ENCODE measurements at regions not wholly inside any gene's neighbourhood (a gene's known extent, or its start where the extent isn't known, plus 50 kb on each side); places are given as distances from the start of the nearest gene placed in this dataset.
"Not testable (repeated sequence)": the region's sequence is repeated elsewhere in the genome, so short reads cannot be mapped to it uniquely, and the experiment has no call there.

DNA sequence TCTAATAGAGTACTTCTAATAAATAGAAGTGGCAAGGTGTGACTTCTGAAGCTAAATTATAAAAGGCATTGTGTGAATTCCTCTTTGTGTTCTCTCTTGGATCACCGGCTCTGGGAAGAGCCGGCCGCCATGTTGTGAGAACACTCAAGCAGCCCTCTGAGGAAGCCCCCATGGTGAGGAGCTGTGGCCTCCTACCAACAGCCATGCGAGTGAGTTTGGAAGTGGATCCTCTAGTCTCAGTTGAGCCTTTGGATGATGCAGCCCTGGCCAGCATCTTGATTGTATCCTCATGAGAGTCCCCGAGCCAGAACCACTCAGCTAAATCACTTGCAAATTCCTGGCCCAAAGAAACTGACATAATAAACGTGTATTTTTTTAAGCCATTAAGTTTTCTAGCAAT lies 94.5 kb upstream of the CARD11 start:
- DNase-seq (ENCODE audit: low spot score): no peak

DNA sequence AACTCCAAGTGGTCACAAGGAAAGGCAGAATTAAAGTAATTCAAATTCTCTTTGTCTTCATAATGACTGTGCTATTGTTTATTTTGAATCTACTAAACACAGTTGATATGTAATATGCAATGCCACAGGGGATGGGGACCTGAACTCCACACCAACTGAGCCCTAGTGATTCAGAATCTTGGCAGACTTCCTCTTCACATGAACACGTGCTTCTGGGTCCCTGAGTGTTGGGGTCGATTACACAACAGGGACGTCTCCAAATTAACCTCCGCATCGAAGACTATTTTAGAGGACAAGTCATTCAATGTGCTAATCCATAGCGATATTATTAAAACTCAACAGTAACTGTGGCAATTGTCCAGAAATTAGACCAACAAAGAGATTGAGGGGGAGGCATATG lies 95.3 kb upstream of the CARD11 start:
- no peak for DNase-seq (ENCODE audit: low spot score)

DNA sequence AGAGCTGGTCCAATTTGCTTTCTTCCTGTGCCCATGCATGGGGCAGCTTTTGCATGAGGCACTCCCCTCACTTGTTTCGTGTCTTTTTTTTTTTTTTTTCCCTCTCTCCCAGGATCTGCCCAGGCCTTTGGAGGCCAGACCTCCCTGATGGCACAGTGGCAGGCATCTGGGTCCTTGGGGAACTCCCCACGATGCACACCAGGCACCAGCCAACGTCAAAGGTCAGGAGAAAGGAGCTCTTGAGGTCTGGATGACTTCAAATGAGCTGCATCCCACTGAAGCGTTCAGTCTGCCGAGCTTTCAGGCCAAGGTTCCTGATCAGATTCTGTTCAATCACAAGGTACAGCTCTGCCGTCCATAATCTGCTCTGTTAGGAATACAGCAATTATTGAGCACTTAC lies 97.2 kb upstream of the CARD11 start:
- no peak for DNase-seq (ENCODE audit: low spot score)

DNA sequence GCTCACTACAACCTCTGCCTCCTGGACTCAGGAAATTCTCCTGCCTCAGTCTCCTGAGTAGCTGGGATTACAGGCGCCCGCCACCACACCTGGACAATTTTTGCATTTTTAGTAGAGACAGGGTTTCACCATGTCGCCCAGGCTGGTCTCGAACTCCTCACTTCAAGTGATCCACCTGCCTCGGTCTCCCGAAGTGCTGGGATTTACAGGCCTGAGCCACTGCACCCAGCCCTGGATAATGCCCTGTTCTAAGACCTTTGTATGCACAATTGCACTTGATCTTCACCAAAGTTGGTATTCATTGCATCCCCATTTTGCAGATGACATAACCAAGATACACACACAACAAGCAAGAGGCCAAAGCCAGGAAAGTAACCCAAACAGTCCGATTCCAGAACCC lies 97.7 kb upstream of the CARD11 start:
- DNase-seq (ENCODE audit: low spot score): no peak

DNA sequence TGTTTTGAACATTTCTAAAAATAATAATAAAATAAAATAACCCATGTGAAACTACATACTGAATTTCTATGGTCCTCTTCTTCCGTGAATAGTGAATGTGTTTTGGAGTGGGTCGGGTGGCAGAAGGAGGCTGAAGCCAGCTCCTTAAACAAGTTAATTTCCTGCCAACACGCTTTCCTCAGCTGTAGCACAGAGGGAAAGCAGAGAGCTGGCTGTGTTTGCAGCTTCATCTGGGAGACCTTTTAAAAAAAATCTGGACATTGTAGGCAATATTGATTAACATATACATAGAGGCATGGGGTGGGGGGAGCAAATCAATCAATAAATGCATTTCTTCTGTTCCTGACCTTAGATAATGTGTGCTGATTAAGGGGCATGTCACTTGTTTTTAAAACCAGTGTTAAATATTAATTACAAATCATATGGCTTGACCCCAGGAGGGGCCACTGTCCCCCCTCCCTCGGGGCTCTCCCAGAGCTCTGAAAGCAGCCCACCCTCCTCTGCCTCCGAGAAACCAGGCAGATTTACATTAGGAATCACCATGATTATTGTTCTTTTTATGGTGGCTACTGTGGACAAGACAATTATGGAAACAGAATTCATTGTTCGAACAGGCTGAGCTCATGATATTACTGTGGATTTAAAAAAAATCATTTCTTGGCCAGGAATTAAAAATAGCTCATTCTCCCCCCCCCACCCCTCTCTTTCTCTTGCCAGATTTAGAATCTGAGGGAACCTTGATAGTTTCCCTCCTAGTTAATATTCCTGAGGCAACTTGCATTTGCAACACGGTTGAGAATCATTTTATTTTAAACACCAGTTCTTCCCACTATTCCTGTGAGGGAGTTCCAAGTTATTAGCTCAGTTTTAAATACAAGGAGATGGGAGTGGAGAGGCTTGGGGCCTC lies 100.5 kb upstream of the CARD11 start:
- DNase-seq (ENCODE audit: low spot score): no peak

DNA sequence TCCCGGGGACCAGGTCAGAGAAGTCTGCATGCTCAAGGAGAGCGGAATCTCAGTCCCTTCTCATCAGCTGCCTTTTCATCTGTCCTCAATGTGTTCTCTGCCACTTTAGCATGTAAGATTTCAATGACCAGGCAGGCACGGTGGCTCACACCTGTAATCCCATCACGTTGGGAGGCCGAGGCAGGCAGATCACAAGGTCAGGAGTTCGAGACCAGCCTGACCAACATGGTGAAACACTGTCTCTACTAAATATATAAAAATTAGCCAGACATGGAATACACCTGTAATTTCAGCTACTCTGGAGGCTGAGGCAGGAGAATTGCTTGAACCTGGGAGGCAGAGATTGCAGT lies 101.1 kb upstream of the CARD11 start:
- not testable (repeated sequence) for DNase-seq (ENCODE audit: low spot score)

DNA sequence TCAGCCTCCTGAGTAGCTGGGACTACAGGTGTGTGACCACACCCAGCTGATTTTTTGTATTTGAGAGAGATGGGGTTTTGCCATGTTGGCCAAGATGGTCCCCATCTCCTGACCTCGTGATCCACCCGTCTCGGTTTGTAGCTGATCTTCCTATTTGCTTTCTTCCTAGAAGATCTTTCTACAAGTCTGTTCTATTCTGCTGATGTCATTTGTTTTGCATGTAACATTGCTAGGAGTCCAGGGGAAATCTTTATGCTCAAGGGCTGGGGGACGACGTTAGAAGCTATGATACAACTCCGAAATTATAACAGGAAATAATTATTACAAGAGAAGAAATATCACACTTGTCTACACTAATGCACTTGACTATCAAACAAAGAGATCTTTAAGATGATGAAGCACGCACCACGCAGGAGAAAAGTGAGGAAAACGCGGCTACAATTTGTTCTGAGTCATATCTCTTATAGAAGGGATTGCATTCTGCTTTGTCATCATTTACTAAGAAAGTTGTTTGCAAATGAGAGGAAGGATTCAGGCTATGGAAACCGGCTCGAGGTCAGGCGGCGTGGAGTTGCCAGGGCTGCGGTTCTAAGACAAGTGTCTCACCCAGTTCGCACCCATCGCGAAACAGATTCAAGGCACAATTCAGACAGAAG lies 103.0 kb upstream of the CARD11 start:
- peak; percentile 16 for DNase-seq (ENCODE audit: low spot score)

DNA sequence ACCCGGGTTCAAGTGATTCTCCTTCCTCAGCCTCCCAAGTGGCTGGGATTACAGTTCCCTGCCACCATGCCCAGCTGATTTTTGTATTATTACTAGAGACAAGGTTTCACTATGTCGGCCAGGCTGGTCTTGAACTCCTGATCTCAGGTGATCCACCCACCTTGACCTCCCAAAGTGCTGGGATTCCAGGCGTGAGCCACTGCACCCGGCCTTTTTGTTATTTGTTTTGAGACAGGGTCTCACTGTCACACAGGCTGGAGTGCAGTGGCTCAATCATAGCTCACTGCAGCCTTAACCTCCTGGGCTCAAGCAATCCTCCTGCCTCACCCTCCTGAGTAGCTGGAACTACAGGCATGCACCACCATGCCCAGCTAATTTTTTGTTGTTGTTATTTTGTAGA lies 104.8 kb upstream of the CARD11 start:
- DNase-seq (ENCODE audit: low spot score): not testable (repeated sequence)

DNA sequence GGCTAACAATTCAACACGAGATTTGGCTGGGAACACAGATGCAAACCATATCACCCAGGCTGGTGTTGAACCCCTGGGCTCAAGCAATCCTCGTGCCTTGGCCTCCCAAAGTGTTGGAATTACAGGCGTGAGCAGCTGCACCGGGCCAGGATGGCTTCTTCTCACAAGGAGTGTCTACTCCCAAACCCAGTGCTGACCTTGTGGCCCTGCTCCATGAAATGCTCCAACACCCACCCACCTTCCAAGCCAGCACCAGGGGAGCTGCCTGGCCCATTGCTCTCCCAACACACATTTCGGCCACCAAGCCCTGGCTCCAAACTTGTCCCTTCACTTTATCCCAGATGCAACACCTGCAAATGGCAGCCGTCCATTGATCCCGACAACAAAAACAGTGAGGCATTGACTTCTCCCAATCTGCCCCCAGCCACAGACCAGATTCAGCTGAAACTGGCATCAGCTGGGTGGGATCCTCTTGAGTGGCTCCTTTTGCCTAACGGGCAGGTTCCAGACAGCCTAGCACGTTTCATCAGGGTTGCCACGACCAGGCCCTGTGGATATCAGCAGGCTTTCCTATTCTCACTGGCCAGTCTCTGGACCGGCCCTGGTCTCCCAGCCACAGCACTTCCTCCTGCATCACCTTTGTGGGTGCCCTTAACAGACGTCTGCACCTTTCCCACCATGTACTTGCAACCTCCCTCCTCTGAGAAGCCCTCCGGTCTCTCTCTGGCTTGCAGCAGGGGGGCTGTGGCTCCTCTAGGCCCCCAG lies 105.7 kb upstream of the CARD11 start:
- DNase-seq (ENCODE audit: low spot score): no peak

DNA sequence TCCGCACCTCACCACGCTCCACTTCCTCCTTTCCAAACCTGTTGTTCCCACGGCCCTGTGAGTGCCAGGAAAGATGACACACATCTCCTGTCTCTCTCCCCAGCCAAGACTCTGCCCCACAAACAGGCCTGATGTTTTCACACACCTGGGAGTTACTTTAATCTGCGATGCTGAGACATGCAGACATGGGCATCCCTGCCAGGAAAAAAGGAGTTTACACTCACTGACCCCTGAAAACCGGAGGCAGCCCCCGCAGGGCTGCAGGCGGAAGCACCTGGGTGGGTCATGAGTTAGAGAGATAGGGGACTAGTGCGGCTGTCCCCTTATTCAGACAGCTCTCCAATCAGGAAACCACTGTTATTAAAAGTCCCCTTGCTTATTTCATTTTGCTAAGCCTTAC lies 106.4 kb upstream of the CARD11 start:
- no peak for DNase-seq (ENCODE audit: low spot score)

DNA sequence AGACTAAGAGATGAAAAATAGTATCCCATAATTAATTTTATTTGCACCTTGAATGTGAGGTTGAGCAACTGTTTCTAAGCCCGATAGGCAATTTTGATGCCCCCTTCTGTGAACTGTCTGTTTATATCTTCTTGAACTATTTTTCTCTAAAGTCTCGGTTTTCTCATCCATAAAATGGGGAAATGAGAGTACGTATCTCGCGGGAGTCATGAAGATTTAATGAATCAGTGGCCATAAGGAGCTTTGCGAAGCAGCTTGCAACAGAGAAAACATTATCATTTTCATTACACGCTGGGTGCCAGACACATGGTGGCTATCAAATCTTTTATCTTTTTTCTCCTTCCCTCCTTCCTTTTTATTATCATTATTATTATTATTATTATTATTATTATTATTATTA lies 108.1 kb upstream of the CARD11 start:
- no peak for DNase-seq (ENCODE audit: low spot score)

DNA sequence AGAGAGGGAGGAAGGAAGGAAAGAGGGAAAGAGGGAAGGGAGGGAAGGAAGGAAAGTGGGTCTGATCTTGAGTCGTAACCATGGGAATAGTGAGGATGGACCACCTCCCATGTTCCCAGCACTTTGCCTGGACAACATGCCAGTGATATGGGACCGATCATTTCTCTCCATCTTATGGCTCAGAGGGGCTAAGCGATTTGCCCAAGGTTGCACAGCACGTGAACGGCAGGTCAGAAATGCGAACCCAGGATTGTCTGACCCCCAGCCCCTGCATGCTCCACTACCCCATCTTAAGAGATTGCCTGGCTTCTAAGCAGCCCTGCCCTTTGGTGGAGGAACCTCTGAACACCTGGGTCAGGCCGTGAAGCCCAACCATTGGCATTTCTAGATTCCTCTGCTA lies 109.0 kb upstream of the CARD11 start:
- DNase-seq (ENCODE audit: low spot score): no peak

DNA sequence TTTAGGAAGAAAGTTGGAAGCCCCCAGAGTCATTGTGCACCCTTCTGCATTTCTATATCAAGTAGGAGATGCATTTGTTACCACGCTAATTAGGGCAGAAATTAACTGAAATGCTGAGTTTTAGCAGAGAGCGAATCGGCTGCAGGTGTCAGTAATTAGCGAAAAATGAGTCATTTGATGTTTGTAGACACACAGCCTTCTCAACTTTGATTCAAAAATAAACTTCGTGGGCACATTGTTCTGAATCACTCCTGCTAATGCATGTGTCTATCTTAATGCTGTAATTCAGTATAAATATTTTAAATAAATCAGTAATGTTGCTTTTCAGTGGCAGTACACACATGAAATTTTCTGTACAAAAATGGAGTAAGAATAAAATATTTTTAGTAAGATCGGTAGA lies 109.5 kb upstream of the CARD11 start:
- DNase-seq (ENCODE audit: low spot score): peak; percentile 46

DNA sequence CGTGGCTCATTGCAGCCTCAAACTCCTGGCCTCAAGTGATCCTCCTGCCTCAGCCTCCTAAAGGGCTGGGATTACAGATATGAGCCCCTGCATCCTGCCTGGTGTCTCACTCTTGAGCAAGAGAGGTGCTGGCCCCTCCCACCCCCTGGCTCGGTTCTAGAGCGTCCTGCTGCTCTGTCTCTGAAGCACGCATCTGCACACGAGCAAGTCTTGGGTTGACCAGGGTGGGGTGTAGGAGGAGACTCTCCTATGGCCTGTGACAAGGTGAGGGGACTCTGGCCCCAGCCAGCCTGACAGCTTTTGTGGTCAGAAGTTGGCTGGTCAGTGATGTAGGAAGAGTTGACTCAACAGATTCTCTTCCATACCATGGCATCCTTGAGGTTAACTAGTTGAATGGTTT lies 110.7 kb upstream of the CARD11 start:
- no peak for DNase-seq (ENCODE audit: low spot score)

DNA sequence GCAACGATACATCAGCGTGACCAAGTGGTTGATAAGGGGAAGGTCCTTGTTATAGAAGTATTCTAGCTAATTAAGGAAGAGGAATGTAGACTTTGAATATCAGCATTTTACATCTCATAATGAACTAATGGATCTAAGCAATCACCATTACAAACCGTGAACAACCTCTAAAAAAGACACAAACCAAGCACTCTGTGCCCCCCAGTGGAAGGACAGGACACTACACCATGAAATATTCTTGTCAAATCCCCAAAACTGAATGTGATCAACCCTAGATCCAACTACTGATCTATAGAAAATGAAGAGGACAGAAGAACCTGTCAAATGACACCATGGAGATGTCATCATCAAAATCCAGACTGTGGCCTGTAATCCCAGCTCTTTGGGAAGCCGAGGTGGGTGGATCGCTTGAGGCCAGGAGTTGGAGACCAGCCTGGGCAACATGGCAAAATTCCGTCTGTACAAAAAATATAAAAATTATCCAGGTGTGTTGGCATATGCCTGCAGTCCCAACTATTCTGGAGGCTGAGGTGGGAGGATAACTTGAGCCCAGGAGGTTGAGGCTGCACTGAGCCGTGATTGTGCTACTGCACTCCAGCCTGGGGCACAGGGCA lies 111.3 kb upstream of the CARD11 start:
- peak; percentile 74 for DNase-seq (ENCODE audit: low spot score)

DNA sequence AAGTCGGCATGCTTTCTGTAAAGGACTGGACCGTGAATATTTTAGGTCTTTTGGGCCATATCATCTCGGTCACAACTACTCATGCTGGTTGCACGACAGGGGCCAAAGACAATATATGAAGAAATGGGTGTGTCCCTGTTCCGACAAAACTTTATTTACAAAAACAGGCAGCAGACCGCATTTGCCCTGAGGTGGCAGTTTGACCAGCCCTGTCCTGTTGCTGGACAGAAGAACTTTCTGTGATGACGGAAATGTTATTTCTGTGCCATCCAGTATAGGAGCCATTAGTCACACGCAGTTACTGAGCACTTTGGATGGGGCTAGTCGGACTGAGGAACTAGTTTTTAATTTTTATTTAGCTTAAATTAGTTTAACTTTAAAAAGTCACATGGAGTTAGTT lies 112.8 kb upstream of the CARD11 start:
- no peak for DNase-seq (ENCODE audit: low spot score)

DNA sequence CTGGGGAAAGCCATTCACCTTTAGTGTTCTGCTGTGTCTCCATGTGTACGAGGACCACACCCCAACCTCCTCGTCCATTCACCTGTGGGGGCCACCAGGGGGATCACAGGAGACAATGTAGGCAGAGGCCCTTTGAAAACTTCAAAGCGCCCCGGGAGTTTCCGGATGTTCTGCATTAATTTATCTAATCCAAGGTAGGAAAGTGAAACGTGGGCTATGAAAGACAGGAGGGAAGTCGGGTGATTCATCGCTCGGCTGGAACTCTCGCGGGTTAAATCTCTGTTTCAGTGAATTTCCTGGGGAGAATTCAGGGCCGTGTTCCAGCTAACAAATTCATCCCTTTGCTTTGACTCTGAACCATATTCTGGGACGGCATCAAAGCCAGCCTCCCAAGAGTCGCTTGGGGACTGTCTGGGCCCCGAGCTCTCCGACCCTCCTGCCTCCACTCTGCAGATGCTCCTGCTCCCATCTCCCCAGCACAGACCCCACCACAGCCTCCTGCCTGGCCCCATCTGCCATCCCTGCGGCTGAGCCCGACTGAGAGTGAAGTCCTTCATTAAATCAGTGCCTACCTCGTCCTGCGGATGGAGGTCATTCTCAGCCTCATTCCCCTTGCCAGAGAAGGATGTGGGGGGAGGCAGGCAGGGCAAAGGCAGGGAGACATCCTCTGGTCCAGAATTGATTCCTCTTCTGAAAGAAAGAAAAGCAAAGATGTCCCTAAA lies 114.1 kb upstream of the CARD11 start:
- no peak for DNase-seq (ENCODE audit: low spot score)

DNA sequence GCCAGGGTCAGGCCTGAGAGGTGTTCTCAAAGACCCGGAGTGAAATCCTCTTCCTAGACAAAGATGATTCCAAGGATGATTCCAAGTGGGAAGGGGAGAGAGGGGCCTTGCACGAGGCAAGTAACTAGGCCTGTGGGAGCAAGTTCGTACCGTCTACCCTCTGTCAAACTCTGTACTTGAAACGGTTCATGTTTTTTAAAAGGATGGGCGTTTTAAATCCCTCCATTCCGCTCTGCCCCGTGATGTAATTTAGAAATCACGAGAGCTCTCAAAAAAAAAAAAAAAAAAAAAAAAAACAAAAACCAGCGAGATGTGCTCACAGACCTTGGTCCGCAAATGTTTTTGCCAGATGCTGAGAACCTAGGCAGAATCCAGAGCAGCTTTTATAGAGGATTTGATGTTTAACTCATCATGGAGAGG lies 114.7 kb upstream of the CARD11 start:
- no peak for DNase-seq (ENCODE audit: low spot score)

DNA sequence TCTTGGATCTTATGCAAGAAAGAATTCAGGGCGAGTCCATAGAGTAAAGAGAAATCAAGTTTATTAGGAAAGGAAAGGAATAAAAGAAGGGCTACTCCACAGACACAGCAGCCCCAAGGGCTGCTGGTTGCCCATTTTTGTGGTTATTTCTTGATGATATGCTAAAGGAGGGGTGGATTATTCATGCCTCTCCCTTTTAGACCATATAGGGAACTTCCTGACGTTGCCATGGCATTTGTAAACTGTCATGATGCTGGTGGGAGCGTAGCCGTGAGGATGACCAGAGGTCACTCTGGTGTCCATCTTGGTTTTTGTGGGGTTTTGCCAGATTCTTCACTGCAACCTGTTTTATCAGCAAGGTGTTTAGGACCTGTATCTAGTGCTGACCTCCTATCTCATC lies 115.4 kb upstream of the CARD11 start:
- DNase-seq (ENCODE audit: low spot score): no peak

DNA sequence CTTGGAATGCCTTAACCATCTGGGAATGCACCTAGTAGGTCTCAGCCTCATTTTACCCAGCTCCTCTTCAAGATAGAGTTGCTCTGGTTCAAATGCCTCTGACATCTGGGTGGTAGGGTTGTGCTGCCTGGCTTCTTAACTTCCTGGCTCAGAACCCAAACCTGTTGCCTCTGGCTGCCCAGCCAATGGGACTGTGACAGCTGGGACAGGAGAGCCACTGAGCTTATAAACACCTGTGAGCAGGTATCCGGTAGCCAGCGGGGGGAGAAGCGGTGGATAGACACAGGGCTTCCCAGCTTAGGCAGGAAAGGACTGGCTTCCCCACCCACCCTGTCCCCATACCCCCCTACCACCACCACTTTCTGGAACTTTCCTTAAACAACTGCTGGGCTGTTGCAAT lies 115.8 kb upstream of the CARD11 start:
- no peak for DNase-seq (ENCODE audit: low spot score)

DNA sequence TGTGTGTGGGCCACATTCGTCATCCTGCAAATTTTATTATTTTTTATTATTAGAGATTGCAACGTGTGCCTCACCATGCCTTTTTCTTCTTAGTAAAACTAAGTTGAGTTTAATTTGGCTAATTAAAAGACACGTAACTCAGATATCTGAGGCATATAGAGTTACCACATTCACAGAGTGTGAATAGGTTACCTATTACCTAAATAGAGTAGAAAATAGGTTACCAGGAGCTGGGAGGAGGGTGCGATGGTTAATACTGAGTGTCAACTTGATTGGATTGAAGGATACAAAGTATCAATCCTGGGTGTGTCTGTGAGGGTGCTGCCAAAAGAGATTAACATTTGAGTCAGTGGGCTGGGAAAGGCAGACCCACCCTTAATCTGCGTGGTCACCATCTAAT lies 116.3 kb upstream of the CARD11 start:
- not testable (repeated sequence) for DNase-seq (ENCODE audit: low spot score)

DNA sequence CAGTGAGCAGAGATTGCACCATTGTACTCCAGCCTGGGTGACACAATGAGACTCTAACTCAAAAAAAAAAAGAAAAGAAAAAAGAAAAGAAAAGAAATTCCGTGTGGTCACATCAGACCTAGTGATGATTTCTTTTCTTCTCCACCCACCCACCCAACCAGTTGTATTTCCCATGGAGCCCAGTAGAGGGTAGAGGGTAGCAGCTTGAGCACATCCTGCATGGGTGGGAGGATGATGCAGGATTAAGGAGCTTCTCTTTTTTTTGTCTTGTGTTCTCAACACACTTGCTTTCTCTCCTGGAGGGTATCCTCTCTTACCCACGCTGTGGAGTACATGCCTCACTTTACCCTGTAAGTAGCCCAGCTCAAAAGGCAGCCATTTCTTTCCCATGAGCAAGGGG lies 118.6 kb upstream of the CARD11 start:
- no peak for DNase-seq (ENCODE audit: low spot score)

Data from activated CD4-positive, alpha-beta T cell treated with anti-CD3 and anti-CD28 coated beads, Interleukin-2, Interleukin-4, amounts not matched to agents 100 ng/mL and 50 ng/mL, durations not matched to agents 16 hours and 8 hours (primary cell).